ENCODE measurements at regions not wholly inside any gene's neighbourhood (a gene's known extent, or its start where the extent isn't known, plus 50 kb on each side); places are given as distances from the start of the nearest gene placed in this dataset.

DNA sequence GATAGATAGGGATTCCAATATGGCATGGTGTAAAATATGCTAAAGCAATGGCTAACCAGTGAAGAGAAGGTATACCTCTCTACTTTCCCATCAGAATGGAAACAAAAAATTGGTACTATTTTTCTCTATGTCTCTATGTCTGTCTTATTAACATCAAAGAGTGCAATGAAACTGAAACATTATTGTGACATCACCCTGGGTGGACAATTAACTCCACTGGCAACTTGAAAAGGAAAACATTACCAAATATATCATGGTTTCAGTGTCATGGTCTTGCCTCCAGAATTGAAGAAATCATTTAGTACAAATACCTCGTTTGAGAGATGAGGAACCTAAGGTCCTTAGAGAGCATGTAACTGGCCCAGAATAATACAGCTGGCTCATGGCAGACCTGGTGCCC lies 1132.5 kb upstream of the MAP3K7 start:
- TF ChIP-seq, protein P1, sequence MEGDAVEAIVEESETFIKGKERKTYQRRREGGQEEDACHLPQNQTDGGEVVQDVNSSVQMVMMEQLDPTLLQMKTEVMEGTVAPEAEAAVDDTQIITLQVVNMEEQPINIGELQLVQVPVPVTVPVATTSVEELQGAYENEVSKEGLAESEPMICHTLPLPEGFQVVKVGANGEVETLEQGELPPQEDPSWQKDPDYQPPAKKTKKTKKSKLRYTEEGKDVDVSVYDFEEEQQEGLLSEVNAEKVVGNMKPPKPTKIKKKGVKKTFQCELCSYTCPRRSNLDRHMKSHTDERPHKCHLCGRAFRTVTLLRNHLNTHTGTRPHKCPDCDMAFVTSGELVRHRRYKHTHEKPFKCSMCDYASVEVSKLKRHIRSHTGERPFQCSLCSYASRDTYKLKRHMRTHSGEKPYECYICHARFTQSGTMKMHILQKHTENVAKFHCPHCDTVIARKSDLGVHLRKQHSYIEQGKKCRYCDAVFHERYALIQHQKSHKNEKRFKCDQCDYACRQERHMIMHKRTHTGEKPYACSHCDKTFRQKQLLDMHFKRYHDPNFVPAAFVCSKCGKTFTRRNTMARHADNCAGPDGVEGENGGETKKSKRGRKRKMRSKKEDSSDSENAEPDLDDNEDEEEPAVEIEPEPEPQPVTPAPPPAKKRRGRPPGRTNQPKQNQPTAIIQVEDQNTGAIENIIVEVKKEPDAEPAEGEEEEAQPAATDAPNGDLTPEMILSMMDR (IDR thresholded peaks at IDR 0.05) = no peak
- no peak for TF ChIP-seq POLR2A (IDR thresholded peaks at IDR 0.05)

Data from thyroid gland (tissue), 4 donors.